Activated B cell treated with CpG ODN at 0.5 μM for 24 hours (primary cell): ENCODE measurements at regions not wholly inside any gene's neighbourhood (a gene's known extent, or its start where the extent isn't known, plus 50 kb on each side); places are given as distances from the start of the nearest gene placed in this dataset.

Experiments
- ATAC-seq: fragments of 200-7000 bp; cut with Tn5 transposase; one replicate; pipeline ENCODE4 v1.10.0; 2021; ENCODE audit warnings: low read depth, mild to moderate bottlenecking, moderate library complexity
- CTCF ChIA-PET: fragments of 350-600 bp; sonication (Branson Sonifier 250); formaldehyde crosslinking; loops from one replicate; lab custom pipeline; 2021; ENCODE audit warnings: antibody characterized with exemption; lab: Charles Lee
- POLR2A ChIA-PET: fragments of 350-600 bp; sonication (Branson Sonifier 250); formaldehyde crosslinking; loops from one replicate; lab custom pipeline; 2021; ENCODE audit warnings: antibody characterized with exemption; lab: Charles Lee
- DNase-seq: peaks from one replicate; pipeline ENCODE4 v3.0.0; 2022
- H3K27ac Mint-ChIP-seq: one replicate; pipeline ENCODE4 v1.8.0; 2020; ENCODE audit warnings: mixed read lengths
- H3K27me3 Mint-ChIP-seq: one replicate; pipeline ENCODE4 v1.8.0; 2021; ENCODE audit warnings: mixed read lengths
- H3K36me3 Mint-ChIP-seq: one replicate; pipeline ENCODE4 v1.8.0; 2021; ENCODE audit warnings: low read depth, mixed read lengths
- H3K4me1 Mint-ChIP-seq: one replicate; pipeline ENCODE4 v1.8.0; 2021; ENCODE audit warnings: mixed read lengths
- H3K4me3 Mint-ChIP-seq: one replicate; pipeline ENCODE4 v1.8.0; 2020; ENCODE audit warnings: mild to moderate bottlenecking, mixed read lengths
- H3K9me3 Mint-ChIP-seq: one replicate; pipeline ENCODE4 v1.8.0; 2020; ENCODE audit warnings: mixed read lengths
- CTCF ChIP-seq: fragments of 200-600 bp; IDR thresholded peaks from one replicate; pipeline ENCODE4 v1.8.0; 2022; ENCODE audit warnings: antibody characterized with exemption, mild to moderate bottlenecking
- intact Hi-C: fragments of 100-400 bp; cut with micrococcal nuclease; formaldehyde crosslinking; loops from one replicate; pipeline ENCODE4 v1.15.1; 2024

GRCh38 chr5:33008751-33009418, 297.8 kb downstream of the NPR3 start:
- H3K9me3 Mint-ChIP-seq, result peaks cover 11% of the 10 kb centered on the region
- H3K27me3 Mint-ChIP-seq, result no peaks in the 10 kb centered on the region
- no peak for TF ChIP-seq CTCF
- ATAC-seq, result no peak
- ChIA-PET CTCF (no interaction called here), POLR2A (no interaction called here)
- intact Hi-C loops, result no loop called here
- no peak for DNase-seq
- no peaks in the 10 kb centered on the region for H3K4me1 Mint-ChIP-seq
- no peak overlapping the region for H3K27ac Mint-ChIP-seq
- H3K36me3 Mint-ChIP-seq, result no peaks in the 10 kb centered on the region
- H3K4me3 Mint-ChIP-seq, result no peak overlapping the region

- DNase-seq, result no peak
- CTCF ChIA-PET, result no interaction called here
These were observed 299.7 kb downstream of the NPR3 start for GRCh38 chr5:33010846-33011245.

GRCh38 chr5:33011801-33012200, 300.7 kb downstream of the NPR3 start:
- POLR2A ChIA-PET, result no interaction called here
- H3K27ac Mint-ChIP-seq, result no peak overlapping the region
- peaks cover 16% of the 10 kb centered on the region for H3K9me3 Mint-ChIP-seq
- H3K4me1 Mint-ChIP-seq, result no peaks in the 10 kb centered on the region
- DNase-seq (no peak), ATAC-seq (no peak)
- no peaks in the 10 kb centered on the region for H3K36me3 Mint-ChIP-seq
- CTCF ChIA-PET, result no interaction called here
- no peak for TF ChIP-seq CTCF
- intact Hi-C loops, result no loop called here
- H3K4me3 Mint-ChIP-seq, result no peak overlapping the region
- H3K27me3 Mint-ChIP-seq, result no peaks in the 10 kb centered on the region

More at GRCh38 chr5:33010846-33011245, 299.7 kb downstream of the NPR3 start:
- H3K36me3 Mint-ChIP-seq, result no peaks in the 10 kb centered on the region
- intact Hi-C loops, result no loop called here
- no peak overlapping the region for H3K4me3 Mint-ChIP-seq
- H3K4me1 Mint-ChIP-seq, result no peaks in the 10 kb centered on the region
- no peak for ATAC-seq
- no peak overlapping the region for H3K27ac Mint-ChIP-seq
- POLR2A ChIA-PET, result no interaction called here
- TF ChIP-seq CTCF, result no peak
- H3K9me3 Mint-ChIP-seq, result peaks cover 18% of the 10 kb centered on the region
- no peaks in the 10 kb centered on the region for H3K27me3 Mint-ChIP-seq

- DNase-seq (no peak), ATAC-seq (no peak)
- ChIA-PET CTCF (no interaction called here), POLR2A (no interaction called here)
- intact Hi-C loops, result no loop called here
- no peaks in the 10 kb centered on the region for H3K36me3 Mint-ChIP-seq
- H3K27me3 Mint-ChIP-seq, result no peaks in the 10 kb centered on the region
- H3K9me3 Mint-ChIP-seq, result peaks cover 1% of the 10 kb centered on the region
- no peak overlapping the region for H3K27ac Mint-ChIP-seq
- no peaks in the 10 kb centered on the region for H3K4me1 Mint-ChIP-seq
- TF ChIP-seq CTCF, result no peak
- no peak overlapping the region for H3K4me3 Mint-ChIP-seq
These were observed 312.5 kb downstream of the NPR3 start for GRCh38 chr5:33023649-33024048.

GRCh38 chr5:33032271-33033070, 321.4 kb downstream of the NPR3 start:
- no peak overlapping the region for H3K27ac Mint-ChIP-seq
- no peak overlapping the region for H3K4me3 Mint-ChIP-seq
- no peaks in the 10 kb centered on the region for H3K4me1 Mint-ChIP-seq
- H3K9me3 Mint-ChIP-seq, result peaks cover 6% of the 10 kb centered on the region
- intact Hi-C loops, result no loop called here
- POLR2A ChIA-PET, result no interaction called here
- H3K36me3 Mint-ChIP-seq, result no peaks in the 10 kb centered on the region
- DNase-seq (no peak), ATAC-seq (no peak)
- CTCF ChIA-PET, result no interaction called here
- no peaks in the 10 kb centered on the region for H3K27me3 Mint-ChIP-seq
- no peak for TF ChIP-seq CTCF
